GM13977 (cell line): ENCODE measurements at regions not wholly inside any gene's neighbourhood (a gene's known extent, or its start where the extent isn't known, plus 50 kb on each side); places are given as distances from the start of the nearest gene placed in this dataset.

Experiments used
- DNase-seq: peaks from one replicate; pipeline ENCODE4 v3.0.0; 2012; ENCODE audit warnings: low spot score
- CTCF ChIP-seq: IDR thresholded peaks from 2 replicates; pipeline ENCODE4 v1.5.1; 2012; ENCODE audit warnings: mild to moderate bottlenecking, control low read depth; ENCODE audit not compliant: insufficient read depth; ENCODE audit errors: extremely low read depth, missing control alignments
- in situ Hi-C: fragments of 300-500 bp; cut with MboI; formaldehyde crosslinking; loops from one replicate; pipeline ENCODE4 v1.12.0; 2022; ENCODE audit warnings: low sequenced_read_pairs, low pct_unique_long_range_greater_than_20kb, mixed read lengths, inconsistent platforms; ENCODE audit not compliant: unreplicated experiment

DNA sequence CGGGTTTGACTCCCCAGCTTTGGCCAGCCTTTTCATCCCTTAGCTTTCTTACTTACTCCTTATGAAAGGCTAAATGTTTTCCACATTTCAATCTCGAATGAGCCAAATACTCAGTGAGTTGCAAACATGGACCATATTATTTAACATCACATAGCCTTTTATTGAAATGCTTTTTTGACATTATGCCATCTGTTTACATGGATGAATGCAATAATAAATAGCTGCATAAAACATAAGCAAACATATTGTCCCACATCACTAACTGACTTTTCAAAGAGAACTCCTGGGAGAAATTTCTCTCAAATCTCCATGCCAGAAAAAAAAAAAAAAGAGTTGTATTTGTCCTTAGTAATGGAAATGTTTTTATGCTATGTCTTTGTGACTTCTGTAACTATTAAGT is 134.9 kb downstream of the LSMEM1 start:
- in situ Hi-C loops: no loop called here
- DNase-seq: no peak
- TF ChIP-seq CTCF: no peak

DNA sequence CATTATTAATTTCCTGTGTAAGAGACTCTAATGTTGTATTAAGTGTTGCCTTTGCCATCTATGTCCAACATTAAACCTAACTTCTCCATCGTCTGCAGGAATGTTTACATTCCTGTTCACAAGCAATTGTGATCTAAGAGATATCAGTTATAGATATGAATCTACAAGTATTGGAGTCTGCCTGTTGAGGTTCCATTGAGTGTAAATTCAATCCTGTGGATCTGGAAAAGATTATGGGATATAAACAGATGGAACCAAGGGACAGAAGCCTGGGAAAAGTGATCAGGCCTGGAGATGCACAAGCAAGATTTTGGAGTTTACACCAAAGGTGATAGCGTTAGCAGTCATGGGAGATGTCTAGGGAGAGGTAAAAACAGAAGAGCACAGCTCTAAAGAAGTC is 135.5 kb downstream of the LSMEM1 start:
- TF ChIP-seq CTCF: no peak
- in situ Hi-C loops: no loop called here
- no peak for DNase-seq

GRCh38 chr7:112619343-112619742 is 138.6 kb downstream of the LSMEM1 start:
- no peak for TF ChIP-seq CTCF
- in situ Hi-C loops: no loop called here

GRCh38 chr7:112622159-112622715 is 141.4 kb downstream of the LSMEM1 start:
- DNase-seq: no peak
- in situ Hi-C loops: no loop called here
- TF ChIP-seq CTCF: no peak

More at GRCh38 chr7:112619343-112619742, 138.6 kb downstream of the LSMEM1 start:
- no peak for DNase-seq

DNA sequence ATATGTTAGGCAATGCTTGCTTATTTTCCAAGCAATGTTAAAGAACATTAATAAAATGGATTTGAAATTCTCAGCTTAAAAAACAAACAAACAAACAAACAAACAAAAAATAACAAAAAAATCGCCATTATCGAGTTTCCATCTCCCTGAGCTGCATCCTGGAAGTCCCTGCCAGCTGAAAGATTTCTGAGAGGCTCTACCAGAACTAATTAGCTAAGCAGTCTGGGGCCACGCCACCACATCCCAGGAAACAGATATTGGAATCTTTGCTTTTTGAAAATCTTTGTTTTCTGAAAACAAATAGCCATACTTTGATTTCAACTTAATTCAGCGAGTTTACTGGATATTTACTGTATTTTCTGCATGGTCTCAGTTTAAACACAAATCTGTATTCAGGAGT is 143.6 kb downstream of the LSMEM1 start:
- in situ Hi-C loops: no loop called here
- DNase-seq: no peak
- TF ChIP-seq CTCF: no peak

- in situ Hi-C loops: no loop called here
- no peak for TF ChIP-seq CTCF
- DNase-seq: no peak
These were observed 149.8 kb downstream of the LSMEM1 start for GRCh38 chr7:112630565-112630964.

DNA sequence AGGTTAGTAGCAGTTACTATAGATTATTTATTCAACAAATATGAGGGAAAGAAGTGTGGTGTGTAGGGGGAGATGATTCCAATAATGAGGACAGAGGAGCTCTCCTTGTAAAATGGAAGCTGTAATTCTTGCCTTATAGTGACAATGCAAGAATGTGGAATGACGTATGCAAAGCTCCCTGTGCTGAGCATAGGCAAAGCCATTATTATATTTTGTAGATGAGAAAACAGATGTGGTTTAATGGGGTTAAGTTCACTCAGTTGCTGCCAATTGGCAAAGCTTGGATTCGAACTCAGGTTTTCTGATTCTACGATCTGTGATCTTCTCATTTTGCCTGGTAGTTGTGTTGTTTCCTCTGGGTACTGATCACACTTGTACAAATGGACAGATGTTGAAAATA is 153.3 kb downstream of the LSMEM1 start:
- no peak for DNase-seq
- in situ Hi-C loops: no loop called here
- no peak for TF ChIP-seq CTCF
